PFSK-1 (cell line): ENCODE measurements at regions not wholly inside any gene's neighbourhood (a gene's known extent, or its start where the extent isn't known, plus 50 kb on each side); places are given as distances from the start of the nearest gene placed in this dataset.

Source experiments
- FOXP2 ChIP-seq: optimal IDR thresholded peaks from 2 replicates; pipeline ENCODE3; 2011; ENCODE audit warnings: borderline replicate concordance, control low read depth, inconsistent platforms; ENCODE audit not compliant: insufficient read depth; ENCODE audit errors: extremely low read length, extremely low read depth
- POLR2AphosphoS5 ChIP-seq: IDR thresholded peaks from 2 replicates; pipeline ENCODE4 v1.6.1; 2012; ENCODE audit warnings: low read depth, mild to moderate bottlenecking, control low read depth, low read length, moderate library complexity
- SIN3A ChIP-seq: IDR thresholded peaks from 2 replicates; pipeline ENCODE4 v1.6.1; 2012; ENCODE audit warnings: mild to moderate bottlenecking, low read length, moderate library complexity, borderline replicate concordance; ENCODE audit not compliant: insufficient read depth
- TAF1 ChIP-seq: IDR thresholded peaks from 2 replicates; pipeline ENCODE4 v1.6.1; 2012; ENCODE audit warnings: low read length, control low read depth, borderline replicate concordance; ENCODE audit not compliant: insufficient read depth
- TF ChIP-seq, protein P1 (sequence below), 2 experiments: IDR thresholded peaks; 2 replicates each; pipeline versions ENCODE4 v1.6.1 to v1.8.0; 2011 to 2012; ENCODE audit warnings: low read depth in 2 of 2, low read length in 2 of 2, control low read depth in 1 of 2, inconsistent platforms in 1 of 2, mild to moderate bottlenecking in 1 of 2, moderate library complexity in 1 of 2; ENCODE audit not compliant: insufficient read depth in 1 of 2

- no peak for TF ChIP-seq TAF1
- no peak for TF ChIP-seq FOXP2
- no peak for TF ChIP-seq SIN3A
- TF ChIP-seq, protein P1, sequence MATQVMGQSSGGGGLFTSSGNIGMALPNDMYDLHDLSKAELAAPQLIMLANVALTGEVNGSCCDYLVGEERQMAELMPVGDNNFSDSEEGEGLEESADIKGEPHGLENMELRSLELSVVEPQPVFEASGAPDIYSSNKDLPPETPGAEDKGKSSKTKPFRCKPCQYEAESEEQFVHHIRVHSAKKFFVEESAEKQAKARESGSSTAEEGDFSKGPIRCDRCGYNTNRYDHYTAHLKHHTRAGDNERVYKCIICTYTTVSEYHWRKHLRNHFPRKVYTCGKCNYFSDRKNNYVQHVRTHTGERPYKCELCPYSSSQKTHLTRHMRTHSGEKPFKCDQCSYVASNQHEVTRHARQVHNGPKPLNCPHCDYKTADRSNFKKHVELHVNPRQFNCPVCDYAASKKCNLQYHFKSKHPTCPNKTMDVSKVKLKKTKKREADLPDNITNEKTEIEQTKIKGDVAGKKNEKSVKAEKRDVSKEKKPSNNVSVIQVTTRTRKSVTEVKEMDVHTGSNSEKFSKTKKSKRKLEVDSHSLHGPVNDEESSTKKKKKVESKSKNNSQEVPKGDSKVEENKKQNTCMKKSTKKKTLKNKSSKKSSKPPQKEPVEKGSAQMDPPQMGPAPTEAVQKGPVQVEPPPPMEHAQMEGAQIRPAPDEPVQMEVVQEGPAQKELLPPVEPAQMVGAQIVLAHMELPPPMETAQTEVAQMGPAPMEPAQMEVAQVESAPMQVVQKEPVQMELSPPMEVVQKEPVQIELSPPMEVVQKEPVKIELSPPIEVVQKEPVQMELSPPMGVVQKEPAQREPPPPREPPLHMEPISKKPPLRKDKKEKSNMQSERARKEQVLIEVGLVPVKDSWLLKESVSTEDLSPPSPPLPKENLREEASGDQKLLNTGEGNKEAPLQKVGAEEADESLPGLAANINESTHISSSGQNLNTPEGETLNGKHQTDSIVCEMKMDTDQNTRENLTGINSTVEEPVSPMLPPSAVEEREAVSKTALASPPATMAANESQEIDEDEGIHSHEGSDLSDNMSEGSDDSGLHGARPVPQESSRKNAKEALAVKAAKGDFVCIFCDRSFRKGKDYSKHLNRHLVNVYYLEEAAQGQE (IDR thresholded peaks at IDR 0.05; ENCODE audit: insufficient read depth in 1 of 2, low read depth in 2 of 2, low read length in 2 of 2), result no peak
- TF ChIP-seq POLR2AphosphoS5, result no peak
Measured at GRCh38 chr13:92938486-92939020, 288.1 kb upstream of the GPC6 start.

DNA sequence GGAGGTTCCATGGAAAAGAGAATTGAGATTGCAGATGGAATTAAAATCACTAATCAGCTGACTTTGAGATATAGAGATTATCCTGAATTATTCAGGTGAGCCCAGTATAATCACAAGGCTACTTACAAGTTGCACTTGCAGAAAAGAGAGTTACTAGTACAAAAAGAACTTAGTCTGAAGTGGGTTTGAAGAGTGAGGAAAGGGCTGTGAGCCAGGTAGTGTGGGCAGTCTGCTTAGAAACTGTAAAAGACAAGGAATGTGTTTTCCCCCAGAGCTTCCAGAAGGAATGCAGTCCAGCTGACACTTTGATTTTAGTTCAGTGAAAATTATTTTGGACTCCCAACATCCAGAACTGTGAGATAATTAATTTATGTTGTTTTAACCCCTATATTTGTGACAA lies 285.4 kb upstream of the GPC6 start:
- TF ChIP-seq SIN3A (no peak), FOXP2 (no peak), POLR2AphosphoS5 (no peak), TAF1 (no peak)
- TF ChIP-seq, protein P1 (IDR thresholded peaks at IDR 0.05; ENCODE audit: insufficient read depth in 1 of 2, low read depth in 2 of 2, low read length in 2 of 2), result no peak

DNA sequence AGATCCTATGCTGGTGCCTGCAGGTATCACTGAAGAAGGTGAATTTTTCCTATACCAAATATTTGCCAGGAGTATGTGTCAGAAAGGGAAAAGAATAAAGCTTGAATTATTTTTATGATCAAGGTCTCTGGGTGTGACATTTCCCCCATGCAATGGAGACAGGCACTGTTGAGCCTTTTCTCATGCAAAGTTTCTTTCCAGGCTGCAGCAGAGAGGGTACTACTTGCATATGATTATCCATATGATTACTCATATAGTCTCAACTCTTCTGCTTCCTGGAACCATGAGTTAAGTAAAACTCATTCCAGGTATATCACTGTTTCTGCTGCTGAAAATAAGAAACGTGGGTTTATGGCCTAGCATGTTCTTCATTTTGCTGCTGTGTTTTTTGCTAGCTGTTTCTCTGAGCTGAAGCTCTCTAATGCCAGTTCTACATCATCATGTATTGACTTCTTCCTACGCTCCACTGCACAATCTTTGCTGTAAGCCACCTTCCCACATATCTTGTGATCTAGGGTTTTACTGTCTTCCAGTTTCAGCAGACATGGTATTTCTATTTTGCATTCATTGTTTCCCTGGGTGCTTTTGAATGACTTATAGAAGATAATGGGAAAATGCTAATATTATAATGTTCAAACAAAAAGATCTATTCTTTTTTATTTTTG lies 278.7 kb upstream of the GPC6 start:
- TF ChIP-seq POLR2AphosphoS5 (no peak), SIN3A (no peak), FOXP2 (no peak), TAF1 (no peak)
- TF ChIP-seq, protein P1 (IDR thresholded peaks at IDR 0.05; ENCODE audit: insufficient read depth in 1 of 2, low read depth in 2 of 2, low read length in 2 of 2), result no peak

- TF ChIP-seq TAF1, result no peak
- TF ChIP-seq, protein P1 (IDR thresholded peaks at IDR 0.05; ENCODE audit: insufficient read depth in 1 of 2, low read depth in 2 of 2, low read length in 2 of 2), result no peak
- TF ChIP-seq FOXP2, result no peak
- no peak for TF ChIP-seq POLR2AphosphoS5
- TF ChIP-seq SIN3A, result no peak
Measured at GRCh38 chr13:92950771-92951170, 275.8 kb upstream of the GPC6 start.
